Endothelial cell of umbilical vein (primary cell): ENCODE measurements at regions not wholly inside any gene's neighbourhood (a gene's known extent, or its start where the extent isn't known, plus 50 kb on each side); places are given as distances from the start of the nearest gene placed in this dataset.

Source experiments
- BruUV-seq: library from RNA; stranded (reverse); fragments of 400-500 nt; replicated peaks from 2 replicates; lab custom pipeline; 2021; lab: Mats Ljungman, UMichigan
- CTCF ChIA-PET: fragments of 300-600, 350-600 bp; sonication (Branson Sonifier 250); formaldehyde crosslinking; loops from one replicate; lab custom pipeline; 2021; ENCODE audit warnings: antibody characterized with exemption, inconsistent platforms; lab: Charles Lee
- POLR2A ChIA-PET: fragments of 300-600, 350-600 bp; sonication (Branson Sonifier 250); formaldehyde crosslinking; loops from one replicate; lab custom pipeline; 2021; ENCODE audit warnings: antibody characterized with exemption, inconsistent platforms; lab: Charles Lee
- DNase-seq: peaks from one replicate; pipeline ENCODE4 v3.0.0-alpha.2; 2011; ENCODE audit warnings: low read depth, low spot score
- FAIRE-seq: peaks from 2 replicates; lab custom pipeline; 2011; peaks lifted over from hg19 to GRCh38; lab: Jason Lieb, UNC
- H2AFZ ChIP-seq: 2 replicates; pipeline ENCODE4 v1.6.0; 2012; ENCODE audit warnings: low read depth, low read length, control low read depth, inconsistent platforms
- H3K27ac ChIP-seq: 2 replicates; pipeline ENCODE4 v1.5.1; 2011; ENCODE audit warnings: low read depth, mild to moderate bottlenecking, control low read depth, low read length, moderate library complexity; ENCODE audit not compliant: insufficient read depth
- H3K27me3 ChIP-seq, 2 experiments: 2 replicates each; pipeline versions ENCODE4 v1.6.0 to v1.6.1; 2011; ENCODE audit warnings: low read length in 2 of 2, mixed read lengths in 1 of 2; ENCODE audit not compliant: control insufficient read depth in 2 of 2, insufficient read depth in 2 of 2
- H3K36me3 ChIP-seq, 2 experiments: 2 replicates in 1 of 2; 3 replicates in 1 of 2; pipeline ENCODE4 v1.5.1; 2011; ENCODE audit warnings: low read length in 2 of 2, mild to moderate bottlenecking in 1 of 2, moderate library complexity in 1 of 2; ENCODE audit not compliant: control insufficient read depth in 2 of 2, insufficient read depth in 2 of 2; ENCODE audit errors: extremely low read depth in 1 of 2
- H3K4me1 ChIP-seq: 3 replicates; pipeline ENCODE4 v1.5.1; 2011; ENCODE audit warnings: mild to moderate bottlenecking, low read length; ENCODE audit not compliant: control insufficient read depth, insufficient read depth; ENCODE audit errors: extremely low read depth
- H3K4me2 ChIP-seq: 2 replicates; pipeline ENCODE4 v1.6.1; 2011; ENCODE audit warnings: low read length, control low read depth, mixed read lengths; ENCODE audit not compliant: insufficient read depth
- H3K4me3 ChIP-seq, 3 experiments: fragments of 200-600 bp in 1 of 3; sonication (generic), shearing (Covaris generic) in 1 of 3; replicated peaks in 1 of 3; 2 replicates each; pipeline ENCODE4 v1.5.1; 2011 to 2016; ENCODE audit warnings: control low read depth in 3 of 3, low read length in 3 of 3, mild to moderate bottlenecking in 2 of 3, inconsistent platforms in 1 of 3, low read depth in 1 of 3, moderate library complexity in 1 of 3; ENCODE audit not compliant: insufficient read depth in 1 of 3
- H3K79me2 ChIP-seq: 2 replicates; pipeline ENCODE4 v1.6.0; 2012; ENCODE audit warnings: low read length, inconsistent platforms; ENCODE audit not compliant: control insufficient read depth, insufficient read depth
- H3K9ac ChIP-seq: replicated peaks from 2 replicates; pipeline ENCODE3; 2011; ENCODE audit warnings: low read length, control low read depth; ENCODE audit not compliant: insufficient read depth; ENCODE audit errors: extremely low read depth
- H3K9me1 ChIP-seq: replicated peaks from 3 replicates; pipeline ENCODE4 v1.6.0; 2011; ENCODE audit warnings: mild to moderate bottlenecking, low read length; ENCODE audit not compliant: control insufficient read depth, insufficient read depth; ENCODE audit errors: extremely low read depth
- H3K9me3 ChIP-seq: replicated peaks from 2 replicates; pipeline ENCODE4 v1.5.1; 2012; ENCODE audit warnings: low read length, inconsistent platforms; ENCODE audit not compliant: control insufficient read depth, insufficient read depth
- H4K20me1 ChIP-seq: replicated peaks from 2 replicates; pipeline ENCODE3; 2011; ENCODE audit warnings: mild to moderate bottlenecking, low read length; ENCODE audit not compliant: control insufficient read depth, insufficient read depth; ENCODE audit errors: extremely low read depth
- EZH2 ChIP-seq: IDR thresholded peaks from 2 replicates; pipeline ENCODE4 v1.6.1; 2012; ENCODE audit warnings: borderline replicate concordance, low read depth, mild to moderate bottlenecking, moderate library complexity, low read length, inconsistent platforms; ENCODE audit not compliant: severe bottlenecking
- FOS ChIP-seq: IDR thresholded peaks from 2 replicates; pipeline ENCODE4 v1.6.1; 2011; ENCODE audit warnings: mild to moderate bottlenecking, low read length, moderate library complexity, borderline replicate concordance; ENCODE audit not compliant: insufficient read depth
- GATA2 ChIP-seq: IDR thresholded peaks from 2 replicates; pipeline ENCODE4 v1.7.0; 2011; ENCODE audit warnings: low read depth, mild to moderate bottlenecking, moderate library complexity, mixed read lengths, low read length; ENCODE audit not compliant: insufficient read length, insufficient read depth
- JUN ChIP-seq: IDR thresholded peaks from 2 replicates; pipeline ENCODE4 v1.6.1; 2011; ENCODE audit warnings: borderline replicate concordance, low read depth; ENCODE audit not compliant: insufficient read length, insufficient read depth
- MAX ChIP-seq: IDR thresholded peaks from 2 replicates; pipeline ENCODE4 v1.6.1; 2011; ENCODE audit not compliant: insufficient read depth, insufficient read length
- MYC ChIP-seq: IDR thresholded peaks from one replicate; pipeline ENCODE4 v1.6.1; 2011; ENCODE audit warnings: mild to moderate bottlenecking, low read depth, low read length
- POLR2A ChIP-seq: IDR thresholded peaks from 2 replicates; pipeline ENCODE4 v1.6.1; 2012; ENCODE audit warnings: low read depth, mild to moderate bottlenecking, control low read depth, low read length
- POLR2AphosphoS5 ChIP-seq: IDR thresholded peaks from 2 replicates; pipeline ENCODE4 v1.6.1; 2012; ENCODE audit warnings: low read depth, mild to moderate bottlenecking, control low read depth, low read length, moderate library complexity; ENCODE audit not compliant: insufficient read depth
- dilution Hi-C: fragments of 300-500 bp; cut with MboI; formaldehyde crosslinking; loops from one replicate; pipeline ENCODE4 v1.15.0; 2019; ENCODE audit warnings: low sequenced_read_pairs; ENCODE audit not compliant: extremely low pct_ligation_motif_present
- intact Hi-C: fragments of 100-400 bp; cut with micrococcal nuclease; formaldehyde crosslinking; loops from one replicate; pipeline ENCODE4 v1.10.0; 2022
- TF ChIP-seq, protein P1 (sequence below), 2 donors: IDR thresholded peaks; 1 replicate in 1 of 2; 2 replicates in 1 of 2; pipeline ENCODE4 v1.5.1; 2011; ENCODE audit warnings: low read length in 2 of 2, mild to moderate bottlenecking in 2 of 2, moderate library complexity in 2 of 2, control low read depth in 1 of 2, inconsistent platforms in 1 of 2, low read depth in 1 of 2; ENCODE audit not compliant: insufficient read depth in 1 of 2; ENCODE audit errors: extremely low read depth in 1 of 2

GRCh38 chr4:129903861-129904260, 807.9 kb downstream of the C4orf33 start:
- Histone ChIP-seq H3K9ac (no peak overlapping the region), H3K27ac (no peak overlapping the region), H3K4me1 (no peaks in the 10 kb centered on the region), H3K4me3 (no peak overlapping the region), H3K36me3 (no peaks in the 10 kb centered on the region), H2AFZ (no peak overlapping the region), H3K9me3 (no peaks in the 10 kb centered on the region), H4K20me1 (no peaks in the 10 kb centered on the region), H3K9me1 (no peaks in the 10 kb centered on the region), H3K27me3 (no peaks in the 10 kb centered on the region), H3K79me2 (no peaks in the 10 kb centered on the region), H3K4me2 (no peak overlapping the region)
- no TSS peak for BruUV-seq
- ChIA-PET CTCF (no interaction called here), POLR2A (no interaction called here)
- FAIRE-seq (no peak), DNase-seq (no peak)
- TF ChIP-seq FOS (no peak), EZH2 (no peak), MYC (no peak), POLR2A (no peak), JUN (no peak), MAX (no peak), GATA2 (no peak), POLR2AphosphoS5 (no peak)
- TF ChIP-seq, protein P1, sequence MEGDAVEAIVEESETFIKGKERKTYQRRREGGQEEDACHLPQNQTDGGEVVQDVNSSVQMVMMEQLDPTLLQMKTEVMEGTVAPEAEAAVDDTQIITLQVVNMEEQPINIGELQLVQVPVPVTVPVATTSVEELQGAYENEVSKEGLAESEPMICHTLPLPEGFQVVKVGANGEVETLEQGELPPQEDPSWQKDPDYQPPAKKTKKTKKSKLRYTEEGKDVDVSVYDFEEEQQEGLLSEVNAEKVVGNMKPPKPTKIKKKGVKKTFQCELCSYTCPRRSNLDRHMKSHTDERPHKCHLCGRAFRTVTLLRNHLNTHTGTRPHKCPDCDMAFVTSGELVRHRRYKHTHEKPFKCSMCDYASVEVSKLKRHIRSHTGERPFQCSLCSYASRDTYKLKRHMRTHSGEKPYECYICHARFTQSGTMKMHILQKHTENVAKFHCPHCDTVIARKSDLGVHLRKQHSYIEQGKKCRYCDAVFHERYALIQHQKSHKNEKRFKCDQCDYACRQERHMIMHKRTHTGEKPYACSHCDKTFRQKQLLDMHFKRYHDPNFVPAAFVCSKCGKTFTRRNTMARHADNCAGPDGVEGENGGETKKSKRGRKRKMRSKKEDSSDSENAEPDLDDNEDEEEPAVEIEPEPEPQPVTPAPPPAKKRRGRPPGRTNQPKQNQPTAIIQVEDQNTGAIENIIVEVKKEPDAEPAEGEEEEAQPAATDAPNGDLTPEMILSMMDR (IDR thresholded peaks at IDR 0.05; ENCODE audit: extremely low read depth in 1 of 2, insufficient read depth in 1 of 2, low read depth in 1 of 2, low read length in 2 of 2) = no peak
- dilution Hi-C loops (no loop called here), intact Hi-C loops (no loop called here)
